ENCODE measurements at regions not wholly inside any gene's neighbourhood (a gene's known extent, or its start where the extent isn't known, plus 50 kb on each side); places are given as distances from the start of the nearest gene placed in this dataset.

DNA sequence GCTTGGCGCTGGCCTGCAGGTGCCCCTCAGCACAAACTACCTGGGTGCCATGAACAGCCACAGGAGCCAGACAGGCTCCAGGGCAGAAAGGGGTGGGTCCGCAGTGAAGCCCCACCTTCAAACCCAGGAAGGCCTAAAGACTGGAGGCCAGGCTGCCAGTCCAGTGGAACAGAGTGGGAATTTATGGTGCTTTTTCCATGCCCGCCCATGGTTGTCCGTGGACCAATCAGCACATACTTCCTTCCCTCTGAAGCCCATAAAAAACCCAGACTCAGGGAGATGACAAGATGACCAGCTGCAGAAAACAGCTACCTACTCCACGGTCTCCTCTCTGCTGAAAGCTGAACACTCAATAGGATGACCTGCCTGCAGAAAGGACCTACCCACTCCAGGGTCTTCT, 275.4 kb upstream of the ADRA1B start:
- no peak overlapping the region for H3K4me3 ChIP-seq (ENCODE audit: low read depth in 1 of 2, low read length in 2 of 2)

DNA sequence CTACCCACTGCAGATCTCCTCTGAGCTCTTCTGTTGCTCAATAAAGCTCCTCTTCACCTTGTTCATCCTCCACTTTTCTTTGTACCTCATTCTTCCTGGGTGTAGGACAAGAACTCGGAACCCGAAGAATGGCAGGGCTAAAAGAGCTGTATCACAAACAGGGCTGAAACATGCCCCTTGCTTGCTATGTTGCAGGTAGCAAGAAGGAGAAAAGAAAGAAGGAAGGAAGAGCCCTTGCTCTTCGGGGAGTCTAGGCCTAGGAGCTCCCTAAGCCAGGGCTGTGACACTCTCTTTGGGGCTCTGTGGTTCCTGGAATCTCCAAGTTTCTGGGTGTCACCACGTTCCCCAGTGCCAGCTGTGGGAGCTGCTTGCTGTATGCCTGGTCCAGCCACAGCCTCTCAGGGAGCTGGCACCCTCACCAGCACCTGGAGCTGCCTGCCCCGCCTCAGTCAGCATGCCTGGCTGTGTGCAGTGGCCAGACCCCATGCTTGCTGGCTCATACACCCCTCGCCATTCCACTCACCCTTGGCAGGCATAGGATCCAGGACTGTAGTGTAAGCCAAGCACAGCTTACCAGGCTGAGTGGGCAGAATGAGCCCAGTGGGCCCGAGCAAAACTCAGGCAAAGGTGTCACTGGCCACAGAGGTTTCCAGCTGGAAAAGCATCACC, 274.8 kb upstream of the ADRA1B start:
- Histone ChIP-seq H3K4me3 (ENCODE audit: low read depth in 1 of 2, low read length in 2 of 2) (no peak overlapping the region), H3K27me3 (ENCODE audit: control insufficient read depth in 1 of 2, insufficient read depth in 2 of 2, low read length in 2 of 2) (no peaks in the 10 kb centered on the region), H3K4me1 (ENCODE audit: control insufficient read depth in 1 of 2, insufficient read depth in 2 of 2, low read length in 2 of 2) (no peaks in the 10 kb centered on the region), H3K36me3 (ENCODE audit: control insufficient read depth in 1 of 2, insufficient read depth in 2 of 2, low read length in 2 of 2) (no peaks in the 10 kb centered on the region), H3K27ac (ENCODE audit: low read depth, low read length) (no peak overlapping the region), H3K9ac (ENCODE audit: low read depth in 1 of 2, low read length in 2 of 2) (no peak overlapping the region), H3K9me3 (ENCODE audit: control insufficient read depth in 1 of 2, low read length in 2 of 2) (no peaks in the 10 kb centered on the region)

More for the DNA sequence above, 275.4 kb upstream of the ADRA1B start:
- H3K4me1 ChIP-seq (ENCODE audit: control insufficient read depth in 1 of 2, insufficient read depth in 2 of 2, low read length in 2 of 2): no peaks in the 10 kb centered on the region
- no peaks in the 10 kb centered on the region for H3K27me3 ChIP-seq (ENCODE audit: control insufficient read depth in 1 of 2, insufficient read depth in 2 of 2, low read length in 2 of 2)
- no peak overlapping the region for H3K27ac ChIP-seq (ENCODE audit: low read depth, low read length)
- H3K36me3 ChIP-seq (ENCODE audit: control insufficient read depth in 1 of 2, insufficient read depth in 2 of 2, low read length in 2 of 2): no peaks in the 10 kb centered on the region
- H3K9me3 ChIP-seq (ENCODE audit: control insufficient read depth in 1 of 2, low read length in 2 of 2): no peaks in the 10 kb centered on the region
- no peak overlapping the region for H3K9ac ChIP-seq (ENCODE audit: low read depth in 1 of 2, low read length in 2 of 2)

DNA sequence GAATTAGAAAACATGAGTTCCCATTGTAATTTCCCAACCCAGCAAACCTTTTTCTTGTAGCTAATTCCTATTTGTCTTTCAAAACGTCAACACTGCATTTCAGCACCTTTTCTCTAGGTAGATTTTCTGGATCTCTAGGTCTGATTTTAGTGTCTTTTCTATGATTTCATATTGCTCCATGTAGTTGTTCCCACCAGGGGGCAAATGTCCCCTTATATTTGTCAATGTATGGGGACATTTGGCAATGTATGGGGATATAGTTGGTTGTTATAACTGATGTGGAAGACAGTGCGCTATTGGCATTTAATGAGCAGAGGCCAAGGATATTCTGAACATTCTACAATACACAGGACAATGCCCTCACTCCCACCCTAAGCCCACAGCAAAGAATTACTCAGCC, 273.9 kb upstream of the ADRA1B start:
- Histone ChIP-seq H3K9me3 (ENCODE audit: control insufficient read depth in 1 of 2, low read length in 2 of 2) (no peaks in the 10 kb centered on the region), H3K4me3 (ENCODE audit: low read depth in 1 of 2, low read length in 2 of 2) (no peak overlapping the region), H3K27me3 (ENCODE audit: control insufficient read depth in 1 of 2, insufficient read depth in 2 of 2, low read length in 2 of 2) (no peaks in the 10 kb centered on the region), H3K27ac (ENCODE audit: low read depth, low read length) (no peak overlapping the region), H3K4me1 (ENCODE audit: control insufficient read depth in 1 of 2, insufficient read depth in 2 of 2, low read length in 2 of 2) (no peaks in the 10 kb centered on the region), H3K36me3 (ENCODE audit: control insufficient read depth in 1 of 2, insufficient read depth in 2 of 2, low read length in 2 of 2) (no peaks in the 10 kb centered on the region), H3K9ac (ENCODE audit: low read depth in 1 of 2, low read length in 2 of 2) (no peak overlapping the region)

DNA sequence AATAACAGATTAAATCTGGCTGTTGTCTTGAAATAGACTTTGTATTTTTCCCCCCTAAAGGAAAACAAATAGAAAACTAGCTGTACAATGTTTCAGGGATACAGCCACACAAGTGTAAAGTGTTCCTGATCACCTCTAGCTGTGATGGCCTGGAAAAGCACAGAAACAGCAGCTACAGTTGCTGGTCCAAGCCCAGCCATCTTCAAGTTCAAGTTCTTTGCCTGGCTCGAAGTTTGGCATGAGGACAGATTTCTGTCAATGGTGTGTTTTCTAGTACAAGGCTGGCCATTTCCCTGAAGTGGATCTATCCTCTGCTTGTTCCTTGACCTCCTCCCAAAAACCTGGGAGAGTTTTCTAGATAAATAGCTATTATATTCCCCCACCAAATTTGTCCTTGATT, 272.2 kb upstream of the ADRA1B start:
- H3K4me1 ChIP-seq (ENCODE audit: control insufficient read depth in 1 of 2, insufficient read depth in 2 of 2, low read length in 2 of 2): no peaks in the 10 kb centered on the region
- no peak overlapping the region for H3K9ac ChIP-seq (ENCODE audit: low read depth in 1 of 2, low read length in 2 of 2)
- no peaks in the 10 kb centered on the region for H3K36me3 ChIP-seq (ENCODE audit: control insufficient read depth in 1 of 2, insufficient read depth in 2 of 2, low read length in 2 of 2)
- H3K27me3 ChIP-seq (ENCODE audit: control insufficient read depth in 1 of 2, insufficient read depth in 2 of 2, low read length in 2 of 2): no peaks in the 10 kb centered on the region
- no peaks in the 10 kb centered on the region for H3K9me3 ChIP-seq (ENCODE audit: control insufficient read depth in 1 of 2, low read length in 2 of 2)
- no peak overlapping the region for H3K4me3 ChIP-seq (ENCODE audit: low read depth in 1 of 2, low read length in 2 of 2)
- no peak overlapping the region for H3K27ac ChIP-seq (ENCODE audit: low read depth, low read length)

DNA sequence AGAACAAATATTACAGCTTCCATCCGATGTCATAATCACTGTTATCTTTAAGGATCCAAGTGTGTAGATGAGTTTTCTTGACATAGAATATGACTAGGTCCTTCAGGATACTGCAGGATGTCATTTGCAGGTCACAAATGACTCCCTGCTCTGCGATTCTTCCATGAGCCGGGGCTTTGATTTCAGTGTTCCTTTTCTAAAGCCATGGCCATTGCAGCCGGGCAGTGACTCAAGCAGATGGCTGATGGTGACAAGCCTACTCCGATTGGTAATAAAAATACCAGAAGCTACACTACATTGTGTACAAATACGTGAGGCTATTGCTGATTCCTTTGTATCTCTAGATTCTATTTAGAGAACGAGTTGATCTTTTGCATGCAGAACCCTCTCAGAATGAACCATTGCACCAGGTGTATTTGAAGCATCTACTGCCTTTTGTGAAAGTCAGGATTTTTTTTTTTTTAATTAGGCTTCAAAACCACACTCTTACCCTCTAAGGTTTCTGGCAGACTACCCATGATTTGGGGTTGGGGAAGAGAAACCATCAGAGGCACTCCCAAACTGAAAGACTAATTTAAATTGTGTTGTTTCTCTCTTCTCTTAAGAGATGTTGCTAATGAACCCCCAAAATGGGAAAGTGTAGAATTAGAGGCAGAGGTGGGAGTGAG, 271.0 kb upstream of the ADRA1B start:
- H3K36me3 ChIP-seq (ENCODE audit: control insufficient read depth in 1 of 2, insufficient read depth in 2 of 2, low read length in 2 of 2): no peaks in the 10 kb centered on the region
- no peaks in the 10 kb centered on the region for H3K9me3 ChIP-seq (ENCODE audit: control insufficient read depth in 1 of 2, low read length in 2 of 2)
- no peak overlapping the region for H3K4me3 ChIP-seq (ENCODE audit: low read depth in 1 of 2, low read length in 2 of 2)
- H3K4me1 ChIP-seq (ENCODE audit: control insufficient read depth in 1 of 2, insufficient read depth in 2 of 2, low read length in 2 of 2): no peaks in the 10 kb centered on the region
- H3K9ac ChIP-seq (ENCODE audit: low read depth in 1 of 2, low read length in 2 of 2): no peak overlapping the region
- H3K27ac ChIP-seq (ENCODE audit: low read depth, low read length): no peak overlapping the region
- H3K27me3 ChIP-seq (ENCODE audit: control insufficient read depth in 1 of 2, insufficient read depth in 2 of 2, low read length in 2 of 2): no peaks in the 10 kb centered on the region

DNA sequence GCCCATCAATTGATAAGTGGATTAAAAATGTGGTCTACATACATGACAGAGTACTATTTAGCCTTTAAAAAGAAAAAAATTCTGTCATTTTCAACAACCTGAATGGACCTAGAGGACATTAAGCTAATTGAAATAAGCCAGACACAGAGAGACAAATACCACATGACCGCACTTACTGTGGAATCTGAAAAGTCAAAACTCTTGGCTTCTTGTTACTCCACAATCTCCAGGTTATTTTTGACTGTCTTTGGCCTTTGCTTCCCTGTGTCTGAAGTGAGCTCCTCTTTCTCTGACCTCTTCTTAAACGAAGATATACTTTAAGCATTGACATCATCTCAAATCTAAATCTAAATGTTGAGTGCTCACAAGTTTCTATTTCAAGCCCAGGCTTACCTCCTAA, 265.5 kb upstream of the ADRA1B start:
- H3K4me3 ChIP-seq (ENCODE audit: low read depth in 1 of 2, low read length in 2 of 2): no peak overlapping the region
- H3K27me3 ChIP-seq (ENCODE audit: control insufficient read depth in 1 of 2, insufficient read depth in 2 of 2, low read length in 2 of 2): no peaks in the 10 kb centered on the region
- H3K27ac ChIP-seq (ENCODE audit: low read depth, low read length): no peak overlapping the region
- H3K4me1 ChIP-seq (ENCODE audit: control insufficient read depth in 1 of 2, insufficient read depth in 2 of 2, low read length in 2 of 2): no peaks in the 10 kb centered on the region
- no peaks in the 10 kb centered on the region for H3K9me3 ChIP-seq (ENCODE audit: control insufficient read depth in 1 of 2, low read length in 2 of 2)
- no peak overlapping the region for H3K9ac ChIP-seq (ENCODE audit: low read depth in 1 of 2, low read length in 2 of 2)
- no peaks in the 10 kb centered on the region for H3K36me3 ChIP-seq (ENCODE audit: control insufficient read depth in 1 of 2, insufficient read depth in 2 of 2, low read length in 2 of 2)

DNA sequence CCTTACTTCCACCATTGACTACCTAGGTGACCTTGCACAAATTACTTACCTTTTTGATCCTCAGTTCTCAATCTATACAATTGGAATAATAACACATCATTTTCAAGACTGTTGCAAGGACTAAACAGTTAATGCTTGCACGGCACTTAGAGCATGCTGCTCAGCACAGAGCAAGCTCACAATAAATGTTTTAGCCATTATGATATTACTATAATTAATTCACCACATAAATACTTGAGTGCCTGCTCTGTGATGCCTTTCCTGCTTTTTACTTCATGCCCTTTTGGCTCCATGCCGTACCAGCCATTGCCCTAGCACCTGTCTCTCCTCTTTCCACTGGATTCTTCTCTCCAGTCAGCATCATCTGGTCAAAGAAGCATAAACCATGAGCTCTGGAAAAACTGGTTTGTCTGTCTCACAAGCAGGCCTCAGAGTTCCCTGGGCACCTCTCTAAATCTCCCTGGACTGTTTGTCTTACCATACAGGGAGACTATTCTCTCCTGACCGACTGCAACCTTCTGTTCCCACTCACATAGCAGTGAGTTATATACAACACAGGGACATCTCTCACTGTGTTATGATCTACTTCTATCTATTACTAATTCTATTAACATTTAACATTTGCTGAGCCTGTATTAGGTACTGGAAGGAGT, 260.4 kb upstream of the ADRA1B start:
- Histone ChIP-seq H3K9me3 (ENCODE audit: control insufficient read depth in 1 of 2, low read length in 2 of 2) (no peaks in the 10 kb centered on the region), H3K4me3 (ENCODE audit: low read depth in 1 of 2, low read length in 2 of 2) (no peak overlapping the region), H3K4me1 (ENCODE audit: control insufficient read depth in 1 of 2, insufficient read depth in 2 of 2, low read length in 2 of 2) (no peaks in the 10 kb centered on the region), H3K36me3 (ENCODE audit: control insufficient read depth in 1 of 2, insufficient read depth in 2 of 2, low read length in 2 of 2) (no peaks in the 10 kb centered on the region), H3K27ac (ENCODE audit: low read depth, low read length) (no peak overlapping the region), H3K27me3 (ENCODE audit: control insufficient read depth in 1 of 2, insufficient read depth in 2 of 2, low read length in 2 of 2) (no peaks in the 10 kb centered on the region), H3K9ac (ENCODE audit: low read depth in 1 of 2, low read length in 2 of 2) (no peak overlapping the region)

DNA sequence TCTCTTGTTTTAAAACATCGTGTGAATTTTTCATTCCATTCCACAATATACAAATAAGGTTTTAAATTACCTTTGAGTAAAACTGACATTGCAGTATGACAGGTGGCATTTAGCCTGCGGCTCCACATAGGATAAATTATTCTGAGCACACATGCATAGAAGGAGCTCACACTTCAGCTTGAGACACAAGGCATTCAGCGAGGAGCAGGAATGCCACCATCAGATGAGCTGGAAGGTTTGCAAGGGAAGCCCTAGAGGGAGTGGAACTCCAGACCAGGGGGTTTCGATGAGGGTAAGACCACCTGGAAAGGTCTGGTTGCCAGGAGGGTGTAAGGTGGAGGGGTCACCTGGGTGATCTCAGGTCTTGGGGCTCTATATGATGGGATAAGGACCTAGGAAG, 259.0 kb upstream of the ADRA1B start:
- Histone ChIP-seq H3K9me3 (ENCODE audit: control insufficient read depth in 1 of 2, low read length in 2 of 2) (no peaks in the 10 kb centered on the region), H3K9ac (ENCODE audit: low read depth in 1 of 2, low read length in 2 of 2) (no peak overlapping the region), H3K4me1 (ENCODE audit: control insufficient read depth in 1 of 2, insufficient read depth in 2 of 2, low read length in 2 of 2) (no peaks in the 10 kb centered on the region), H3K27ac (ENCODE audit: low read depth, low read length) (no peak overlapping the region), H3K27me3 (ENCODE audit: control insufficient read depth in 1 of 2, insufficient read depth in 2 of 2, low read length in 2 of 2) (no peaks in the 10 kb centered on the region), H3K36me3 (ENCODE audit: control insufficient read depth in 1 of 2, insufficient read depth in 2 of 2, low read length in 2 of 2) (no peaks in the 10 kb centered on the region), H3K4me3 (ENCODE audit: low read depth in 1 of 2, low read length in 2 of 2) (no peak overlapping the region)

DNA sequence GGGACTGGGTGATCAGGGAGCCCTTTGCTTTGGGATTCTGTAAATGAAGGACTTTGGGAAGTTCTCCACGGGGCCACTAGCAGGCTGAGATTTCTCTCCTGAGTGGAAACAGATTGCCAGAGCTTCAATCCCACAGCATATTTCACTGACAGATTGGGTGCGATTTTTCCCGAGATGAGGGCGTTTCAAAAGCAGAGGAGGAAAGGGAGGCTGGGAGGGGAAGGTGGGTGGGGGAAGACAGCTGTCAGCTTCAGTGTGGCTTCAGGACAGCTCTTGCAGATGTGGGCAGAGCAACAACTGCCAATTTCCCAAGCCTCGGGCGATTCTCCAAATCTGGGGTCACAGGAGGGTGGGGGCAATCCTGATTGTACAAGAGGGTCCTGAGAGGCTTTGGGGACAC, 258.5 kb upstream of the ADRA1B start:
- no peaks in the 10 kb centered on the region for H3K9me3 ChIP-seq (ENCODE audit: control insufficient read depth in 1 of 2, low read length in 2 of 2)
- H3K27me3 ChIP-seq (ENCODE audit: control insufficient read depth in 1 of 2, insufficient read depth in 2 of 2, low read length in 2 of 2): no peaks in the 10 kb centered on the region
- no peaks in the 10 kb centered on the region for H3K4me1 ChIP-seq (ENCODE audit: control insufficient read depth in 1 of 2, insufficient read depth in 2 of 2, low read length in 2 of 2)
- H3K36me3 ChIP-seq (ENCODE audit: control insufficient read depth in 1 of 2, insufficient read depth in 2 of 2, low read length in 2 of 2): no peaks in the 10 kb centered on the region
- H3K9ac ChIP-seq (ENCODE audit: low read depth in 1 of 2, low read length in 2 of 2): no peak overlapping the region
- no peak overlapping the region for H3K27ac ChIP-seq (ENCODE audit: low read depth, low read length)
- H3K4me3 ChIP-seq (ENCODE audit: low read depth in 1 of 2, low read length in 2 of 2): no peak overlapping the region

DNA sequence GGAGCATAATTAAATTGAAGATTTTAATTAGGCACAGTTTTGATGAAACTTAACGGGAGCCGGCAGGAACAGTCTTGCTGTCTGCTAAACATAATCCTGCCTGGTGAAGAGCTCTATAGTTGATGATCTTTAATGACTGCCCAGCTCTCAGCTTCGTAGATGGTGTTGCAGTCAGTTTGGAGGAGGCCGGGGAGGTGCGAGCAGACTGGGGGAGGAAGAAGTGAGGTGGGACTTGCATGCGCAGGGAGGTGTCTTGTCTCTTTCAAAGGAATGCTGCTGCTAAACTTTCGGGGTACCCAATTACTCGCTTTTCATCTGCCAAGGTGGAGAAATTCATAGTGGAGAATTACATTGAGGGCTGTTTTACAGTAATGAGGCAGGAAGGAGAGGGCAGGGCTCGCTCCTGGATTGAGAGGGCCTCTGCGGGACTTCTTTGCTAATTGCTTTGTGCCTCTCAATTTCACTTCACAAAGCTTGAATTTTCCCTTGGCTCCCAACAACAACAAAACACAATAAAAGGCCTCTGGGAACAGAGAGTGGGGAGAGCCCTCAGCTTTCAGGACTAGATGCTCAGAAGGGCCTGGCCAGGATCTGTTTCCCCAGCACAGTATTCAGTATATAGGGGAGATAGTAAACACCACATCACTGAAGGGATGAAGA, 257.9 kb upstream of the ADRA1B start:
- Histone ChIP-seq H3K4me1 (ENCODE audit: control insufficient read depth in 1 of 2, insufficient read depth in 2 of 2, low read length in 2 of 2) (no peaks in the 10 kb centered on the region), H3K27ac (ENCODE audit: low read depth, low read length) (no peak overlapping the region), H3K9ac (ENCODE audit: low read depth in 1 of 2, low read length in 2 of 2) (no peak overlapping the region), H3K9me3 (ENCODE audit: control insufficient read depth in 1 of 2, low read length in 2 of 2) (no peaks in the 10 kb centered on the region), H3K4me3 (ENCODE audit: low read depth in 1 of 2, low read length in 2 of 2) (no peak overlapping the region), H3K36me3 (ENCODE audit: control insufficient read depth in 1 of 2, insufficient read depth in 2 of 2, low read length in 2 of 2) (no peaks in the 10 kb centered on the region), H3K27me3 (ENCODE audit: control insufficient read depth in 1 of 2, insufficient read depth in 2 of 2, low read length in 2 of 2) (no peaks in the 10 kb centered on the region)

Measured in duodenal mucosa (tissue), 2 donors.